Liver (tissue), 8 donors: ENCODE measurements at regions not wholly inside any gene's neighbourhood (a gene's known extent, or its start where the extent isn't known, plus 50 kb on each side); places are given as distances from the start of the nearest gene placed in this dataset.
"Not testable (repeated sequence)": the region's sequence is repeated elsewhere in the genome, so short reads cannot be mapped to it uniquely, and the experiment has no call there.

Source experiments
- DNase-seq: peaks from one replicate; pipeline ENCODE4 v3.0.0-alpha.2; 2017; ENCODE audit warnings: low spot score
- H3K27ac ChIP-seq, 2 donors: one replicate each; pipeline ENCODE4 v1.7.0; 2013; ENCODE audit warnings: inconsistent platforms in 2 of 2, low read length in 2 of 2, control low read depth in 1 of 2, low read depth in 1 of 2, mild to moderate bottlenecking in 1 of 2
- H3K27me3 ChIP-seq, 4 donors: one replicate each; pipeline versions ENCODE4 v1.6.1 to v1.7.0; 2013; ENCODE audit warnings: low read length in 3 of 4, inconsistent platforms in 1 of 4, mild to moderate bottlenecking in 1 of 4, moderate library complexity in 1 of 4; ENCODE audit not compliant: control insufficient read depth in 4 of 4, insufficient read depth in 4 of 4
- H3K36me3 ChIP-seq, 4 donors: one replicate each; pipeline versions ENCODE4 v1.6.1 to v1.7.0; 2013; ENCODE audit warnings: low read length in 3 of 4, mild to moderate bottlenecking in 3 of 4, low read depth in 1 of 4, moderate library complexity in 1 of 4; ENCODE audit not compliant: control insufficient read depth in 4 of 4, insufficient read depth in 3 of 4
- H3K4me1 ChIP-seq, 4 donors: one replicate each; pipeline versions ENCODE4 v1.6.1 to v1.7.0; 2013; ENCODE audit warnings: low read length in 3 of 4, mild to moderate bottlenecking in 3 of 4, moderate library complexity in 1 of 4; ENCODE audit not compliant: control insufficient read depth in 4 of 4, insufficient read depth in 4 of 4
- H3K4me3 ChIP-seq, 3 donors: one replicate each; pipeline versions ENCODE4 v1.6.1 to v1.7.0; 2013; ENCODE audit warnings: low read length in 3 of 3, control low read depth in 1 of 3, low read depth in 1 of 3, mild to moderate bottlenecking in 1 of 3
- H3K9ac ChIP-seq, 2 donors: one replicate each; pipeline ENCODE4 v1.7.0; 2013; ENCODE audit warnings: low read length in 2 of 2, mild to moderate bottlenecking in 2 of 2, moderate library complexity in 2 of 2, control low read depth in 1 of 2, low read depth in 1 of 2
- H3K9me3 ChIP-seq, 4 donors: one replicate each; pipeline versions ENCODE4 v1.6.1 to v1.7.0; 2013; ENCODE audit warnings: low read length in 3 of 4; ENCODE audit not compliant: control insufficient read depth in 4 of 4
- EGR1 ChIP-seq, 2 donors: IDR thresholded peaks; 2 replicates each; pipeline ENCODE4 v1.6.1; 2016 to 2018; ENCODE audit warnings: antibody characterized with exemption in 2 of 2, low read depth in 2 of 2
- FOXA1 ChIP-seq: IDR thresholded peaks from 2 replicates; pipeline ENCODE4 v1.6.1; 2016; ENCODE audit warnings: antibody characterized with exemption
- FOXA2 ChIP-seq: IDR thresholded peaks from 2 replicates; pipeline ENCODE4 v1.6.1; 2016; ENCODE audit warnings: antibody characterized with exemption
- GABPA ChIP-seq, 2 donors: IDR thresholded peaks in 1 of 2; conservative IDR thresholded peaks in 1 of 2; 2 replicates each; pipeline ENCODE4 v1.6.1; 2016; ENCODE audit warnings: antibody characterized with exemption in 2 of 2, mild to moderate bottlenecking in 1 of 2, moderate library complexity in 1 of 2
- HNF4A ChIP-seq, 2 donors: conservative IDR thresholded peaks; 2 replicates each; pipeline ENCODE4 v1.6.1; 2016; ENCODE audit warnings: antibody characterized with exemption in 2 of 2, mild to moderate bottlenecking in 2 of 2
- HNF4G ChIP-seq: IDR thresholded peaks from 2 replicates; pipeline ENCODE4 v1.6.1; 2016; ENCODE audit warnings: antibody characterized with exemption
- NR2F2 ChIP-seq: IDR thresholded peaks from 2 replicates; pipeline ENCODE4 v1.6.1; 2016; ENCODE audit warnings: antibody characterized with exemption
- SP1 ChIP-seq: IDR thresholded peaks from 2 replicates; pipeline ENCODE4 v1.6.1; 2018; ENCODE audit warnings: antibody characterized with exemption, mild to moderate bottlenecking
- YY1 ChIP-seq: IDR thresholded peaks from 2 replicates; pipeline ENCODE4 v1.6.1; 2016; ENCODE audit warnings: antibody characterized with exemption, mild to moderate bottlenecking
- WGBS: extraction: QIAGEN DNeasy Blood & Tissue Kit; methylation state at CpG from one replicate; pipeline ENCODE4 v1.1.7; 2013; 5-methylcytosine and 5-hydroxymethylcytosine counted together
- TF ChIP-seq, protein P1 (sequence below): IDR thresholded peaks from 2 replicates; pipeline ENCODE4 v1.6.1; 2016; ENCODE audit warnings: antibody characterized with exemption
- TF ChIP-seq, protein P2 (sequence below): IDR thresholded peaks from 2 replicates; pipeline ENCODE4 v1.6.1; 2016; ENCODE audit warnings: antibody characterized with exemption
- TF ChIP-seq, protein P3 (sequence below): fragments of 150-350 bp; IDR thresholded peaks from 2 replicates; pipeline ENCODE4 v1.5.1; 2017; ENCODE audit warnings: improper control_type of control experiment, low read depth, low read length; ENCODE audit not compliant: missing input control
- TF ChIP-seq, protein P4 (sequence below): IDR thresholded peaks from 2 replicates; pipeline ENCODE4 v1.6.1; 2016; ENCODE audit warnings: antibody characterized with exemption, mild to moderate bottlenecking
- donor health status: healthy.
- donor health status: healthy.
- donor health status: healthy.
- donor health status: healthy.
- donor health status: healthy.

DNA sequence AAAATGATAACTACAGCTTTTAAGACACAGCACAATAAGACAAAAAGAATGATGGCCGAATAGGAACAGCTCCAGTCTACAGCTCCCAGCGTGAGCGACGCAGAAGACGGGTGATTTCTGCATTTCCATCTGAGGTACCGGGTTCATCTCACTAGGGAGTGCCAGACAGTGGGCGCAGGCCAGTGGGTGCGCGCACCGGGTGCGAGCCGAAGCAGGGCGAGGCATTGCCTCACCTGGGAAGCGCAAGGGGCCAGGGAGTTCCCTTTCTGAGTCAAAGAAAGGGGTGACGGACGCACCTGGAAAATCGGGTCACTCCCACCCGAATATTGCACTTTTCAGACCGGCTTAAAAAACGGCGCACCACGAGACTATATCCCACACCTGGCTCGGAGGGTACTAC, 188.0 kb downstream of the MYRFL start:
- not testable (repeated sequence) for H3K4me3 ChIP-seq, H3K4me1 ChIP-seq, H3K27ac ChIP-seq, H3K36me3 ChIP-seq, DNase-seq, H3K9me3 ChIP-seq, H3K9ac ChIP-seq, H3K27me3 ChIP-seq
- 80% methylated on average over 21 of the region's 23 CpGs for WGBS

DNA sequence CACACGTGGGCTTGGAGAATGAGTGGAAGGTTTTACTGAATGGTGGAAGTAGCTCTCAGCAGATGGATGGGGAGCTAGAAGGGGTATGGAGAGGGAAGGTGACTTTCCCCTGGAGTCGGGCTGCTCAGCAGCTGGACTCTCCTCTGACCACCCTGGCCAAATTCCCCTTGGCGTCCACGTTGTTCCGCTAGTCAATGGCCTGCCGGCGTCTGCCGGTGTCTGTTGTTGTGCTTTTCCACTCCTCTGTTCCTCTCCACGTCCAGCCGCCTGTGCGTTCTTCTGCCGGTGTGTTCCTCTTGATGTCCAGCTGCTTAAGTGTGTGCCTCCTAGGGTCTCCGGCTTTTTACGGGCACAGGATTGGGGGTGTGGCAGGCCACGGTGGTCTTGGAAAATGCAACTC, 203.5 kb downstream of the MYRFL start:
- H3K4me1 ChIP-seq, result no peaks in the 10 kb centered on the region
- no peak overlapping the region for H3K4me3 ChIP-seq
- H3K27ac ChIP-seq, result no peak overlapping the region
- H3K36me3 ChIP-seq, result no peaks in the 10 kb centered on the region
- H3K9me3 ChIP-seq, result no peaks in the 10 kb centered on the region
- no peak for TF ChIP-seq FOXA1
- no peak for TF ChIP-seq YY1
- no peak for TF ChIP-seq HNF4A (conservative IDR thresholded peaks at IDR 0.05)
- no peak for TF ChIP-seq HNF4G
- TF ChIP-seq, protein P1, sequence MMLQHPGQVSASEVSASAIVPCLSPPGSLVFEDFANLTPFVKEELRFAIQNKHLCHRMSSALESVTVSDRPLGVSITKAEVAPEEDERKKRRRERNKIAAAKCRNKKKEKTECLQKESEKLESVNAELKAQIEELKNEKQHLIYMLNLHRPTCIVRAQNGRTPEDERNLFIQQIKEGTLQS, result no peak
- TF ChIP-seq GABPA (IDR thresholded peaks at IDR 0.05 in 1 of 2, conservative IDR thresholded peaks at IDR 0.05 in 1 of 2), result no peak
- TF ChIP-seq, protein P2, sequence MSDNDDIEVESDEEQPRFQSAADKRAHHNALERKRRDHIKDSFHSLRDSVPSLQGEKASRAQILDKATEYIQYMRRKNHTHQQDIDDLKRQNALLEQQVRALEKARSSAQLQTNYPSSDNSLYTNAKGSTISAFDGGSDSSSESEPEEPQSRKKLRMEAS, result no peak
- TF ChIP-seq, protein P3, sequence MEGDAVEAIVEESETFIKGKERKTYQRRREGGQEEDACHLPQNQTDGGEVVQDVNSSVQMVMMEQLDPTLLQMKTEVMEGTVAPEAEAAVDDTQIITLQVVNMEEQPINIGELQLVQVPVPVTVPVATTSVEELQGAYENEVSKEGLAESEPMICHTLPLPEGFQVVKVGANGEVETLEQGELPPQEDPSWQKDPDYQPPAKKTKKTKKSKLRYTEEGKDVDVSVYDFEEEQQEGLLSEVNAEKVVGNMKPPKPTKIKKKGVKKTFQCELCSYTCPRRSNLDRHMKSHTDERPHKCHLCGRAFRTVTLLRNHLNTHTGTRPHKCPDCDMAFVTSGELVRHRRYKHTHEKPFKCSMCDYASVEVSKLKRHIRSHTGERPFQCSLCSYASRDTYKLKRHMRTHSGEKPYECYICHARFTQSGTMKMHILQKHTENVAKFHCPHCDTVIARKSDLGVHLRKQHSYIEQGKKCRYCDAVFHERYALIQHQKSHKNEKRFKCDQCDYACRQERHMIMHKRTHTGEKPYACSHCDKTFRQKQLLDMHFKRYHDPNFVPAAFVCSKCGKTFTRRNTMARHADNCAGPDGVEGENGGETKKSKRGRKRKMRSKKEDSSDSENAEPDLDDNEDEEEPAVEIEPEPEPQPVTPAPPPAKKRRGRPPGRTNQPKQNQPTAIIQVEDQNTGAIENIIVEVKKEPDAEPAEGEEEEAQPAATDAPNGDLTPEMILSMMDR, result no peak
- no peak for TF ChIP-seq EGR1 (IDR thresholded peaks at IDR 0.05; ENCODE audit: low read depth in 2 of 2)
- TF ChIP-seq, protein P4, sequence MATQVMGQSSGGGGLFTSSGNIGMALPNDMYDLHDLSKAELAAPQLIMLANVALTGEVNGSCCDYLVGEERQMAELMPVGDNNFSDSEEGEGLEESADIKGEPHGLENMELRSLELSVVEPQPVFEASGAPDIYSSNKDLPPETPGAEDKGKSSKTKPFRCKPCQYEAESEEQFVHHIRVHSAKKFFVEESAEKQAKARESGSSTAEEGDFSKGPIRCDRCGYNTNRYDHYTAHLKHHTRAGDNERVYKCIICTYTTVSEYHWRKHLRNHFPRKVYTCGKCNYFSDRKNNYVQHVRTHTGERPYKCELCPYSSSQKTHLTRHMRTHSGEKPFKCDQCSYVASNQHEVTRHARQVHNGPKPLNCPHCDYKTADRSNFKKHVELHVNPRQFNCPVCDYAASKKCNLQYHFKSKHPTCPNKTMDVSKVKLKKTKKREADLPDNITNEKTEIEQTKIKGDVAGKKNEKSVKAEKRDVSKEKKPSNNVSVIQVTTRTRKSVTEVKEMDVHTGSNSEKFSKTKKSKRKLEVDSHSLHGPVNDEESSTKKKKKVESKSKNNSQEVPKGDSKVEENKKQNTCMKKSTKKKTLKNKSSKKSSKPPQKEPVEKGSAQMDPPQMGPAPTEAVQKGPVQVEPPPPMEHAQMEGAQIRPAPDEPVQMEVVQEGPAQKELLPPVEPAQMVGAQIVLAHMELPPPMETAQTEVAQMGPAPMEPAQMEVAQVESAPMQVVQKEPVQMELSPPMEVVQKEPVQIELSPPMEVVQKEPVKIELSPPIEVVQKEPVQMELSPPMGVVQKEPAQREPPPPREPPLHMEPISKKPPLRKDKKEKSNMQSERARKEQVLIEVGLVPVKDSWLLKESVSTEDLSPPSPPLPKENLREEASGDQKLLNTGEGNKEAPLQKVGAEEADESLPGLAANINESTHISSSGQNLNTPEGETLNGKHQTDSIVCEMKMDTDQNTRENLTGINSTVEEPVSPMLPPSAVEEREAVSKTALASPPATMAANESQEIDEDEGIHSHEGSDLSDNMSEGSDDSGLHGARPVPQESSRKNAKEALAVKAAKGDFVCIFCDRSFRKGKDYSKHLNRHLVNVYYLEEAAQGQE, result no peak
- TF ChIP-seq FOXA2, result no peak
- TF ChIP-seq NR2F2, result no peak
- no peak for TF ChIP-seq SP1
- no peak for DNase-seq
- H3K27me3 ChIP-seq, result no peaks in the 10 kb centered on the region
- WGBS, result 95% methylated on average over 15 of the region's 15 CpGs
- no peak overlapping the region for H3K9ac ChIP-seq

DNA sequence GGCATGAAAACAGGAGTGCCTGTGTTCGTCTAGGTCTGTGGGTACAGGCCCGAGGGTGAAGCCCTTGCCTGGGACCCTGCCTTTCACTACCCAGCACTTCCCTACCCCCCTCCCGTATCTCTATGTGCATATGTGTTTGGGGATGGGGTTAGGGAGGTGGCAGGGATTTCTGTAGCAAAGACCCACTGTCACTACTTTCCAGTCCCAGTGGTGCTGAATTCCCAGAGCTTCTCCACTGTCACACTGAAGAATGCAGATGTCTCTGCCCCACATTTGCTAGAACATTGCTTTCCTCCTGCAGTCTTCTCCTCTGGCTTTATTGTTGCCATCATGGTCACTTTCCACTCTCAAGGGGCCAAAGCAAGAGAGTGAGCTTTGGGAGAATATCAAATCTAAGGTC, 203.9 kb downstream of the MYRFL start:
- Histone ChIP-seq H3K36me3 (no peaks in the 10 kb centered on the region), H3K9ac (no peak overlapping the region), H3K4me1 (no peaks in the 10 kb centered on the region), H3K27ac (no peak overlapping the region), H3K4me3 (no peak overlapping the region), H3K9me3 (no peaks in the 10 kb centered on the region), H3K27me3 (no peaks in the 10 kb centered on the region)
- DNase-seq, result no peak
- TF ChIP-seq HNF4A (conservative IDR thresholded peaks at IDR 0.05) (no peak), GABPA (IDR thresholded peaks at IDR 0.05 in 1 of 2, conservative IDR thresholded peaks at IDR 0.05 in 1 of 2) (no peak)
- TF ChIP-seq, protein P4, result peak; percentile 66
- WGBS, result 74% methylated on average over 3 of the region's 3 CpGs
